ENCODE measurements at regions not wholly inside any gene's neighbourhood (a gene's known extent, or its start where the extent isn't known, plus 50 kb on each side); places are given as distances from the start of the nearest gene placed in this dataset.

GRCh38 chr3:104987859-104988258 lies 378.9 kb upstream of the ALCAM start:
- DNase-seq: no peak

DNA sequence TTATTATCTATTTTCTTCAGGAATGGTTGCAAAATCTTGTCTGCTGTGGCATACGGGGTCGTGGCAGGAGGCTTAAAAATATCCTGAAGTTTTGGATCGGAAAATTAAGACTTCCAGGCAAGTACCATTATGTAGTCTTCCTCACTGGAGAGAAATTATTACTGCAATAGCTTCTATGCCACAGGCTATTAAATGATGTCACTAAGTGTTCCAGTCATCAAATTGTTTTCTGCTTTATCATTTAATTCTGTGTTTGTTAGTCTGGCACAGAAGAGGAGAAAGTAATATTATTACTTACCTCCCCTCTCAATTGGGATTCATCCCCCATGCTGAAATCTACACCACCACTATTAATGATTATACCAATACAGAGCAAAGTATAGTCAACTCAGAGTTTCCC lies 378.2 kb upstream of the ALCAM start:
- no peak for DNase-seq

DNA sequence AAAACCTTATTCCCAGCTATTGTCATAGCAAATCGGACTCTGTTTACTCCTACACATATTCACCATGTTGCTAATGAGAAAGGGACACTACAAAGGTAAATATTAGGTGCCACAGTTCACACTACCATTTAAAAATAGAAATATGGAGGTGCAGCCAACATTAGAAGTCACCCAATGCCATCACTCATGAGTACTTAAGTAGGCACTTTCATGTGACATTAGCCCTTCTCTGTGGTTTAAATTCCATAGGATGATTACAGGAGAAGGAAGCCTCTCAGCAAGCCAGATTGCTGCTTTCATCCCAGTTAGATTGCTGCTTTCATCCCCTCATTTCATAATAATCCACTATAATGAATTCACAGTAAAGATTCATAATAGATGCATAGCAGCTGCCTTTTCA lies 376.8 kb upstream of the ALCAM start:
- no peak for DNase-seq

- no peak for DNase-seq
Measured at GRCh38 chr3:104990758-104991157, 376.0 kb upstream of the ALCAM start.

DNA sequence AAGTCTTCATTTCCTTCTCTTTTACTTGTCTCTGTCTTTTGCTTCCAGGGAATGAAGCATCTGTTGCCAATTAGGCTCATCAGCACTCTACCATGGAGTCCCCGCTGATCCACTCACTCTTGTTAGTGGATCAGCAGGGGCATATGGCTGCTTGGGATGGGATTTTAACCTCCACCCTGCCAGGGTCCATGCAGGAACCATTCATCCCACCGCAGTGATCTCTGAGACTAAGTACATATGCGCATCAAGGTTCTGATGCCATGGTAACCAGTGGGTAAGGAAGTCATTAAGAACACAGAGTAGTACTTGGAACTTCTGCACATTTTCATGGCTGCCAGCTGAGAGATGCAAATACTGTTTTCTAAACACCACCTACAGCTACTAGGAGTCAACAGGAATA lies 374.0 kb upstream of the ALCAM start:
- DNase-seq: no peak

- no peak for DNase-seq
Measured at GRCh38 chr3:105006164-105006563, 360.5 kb upstream of the ALCAM start.

DNA sequence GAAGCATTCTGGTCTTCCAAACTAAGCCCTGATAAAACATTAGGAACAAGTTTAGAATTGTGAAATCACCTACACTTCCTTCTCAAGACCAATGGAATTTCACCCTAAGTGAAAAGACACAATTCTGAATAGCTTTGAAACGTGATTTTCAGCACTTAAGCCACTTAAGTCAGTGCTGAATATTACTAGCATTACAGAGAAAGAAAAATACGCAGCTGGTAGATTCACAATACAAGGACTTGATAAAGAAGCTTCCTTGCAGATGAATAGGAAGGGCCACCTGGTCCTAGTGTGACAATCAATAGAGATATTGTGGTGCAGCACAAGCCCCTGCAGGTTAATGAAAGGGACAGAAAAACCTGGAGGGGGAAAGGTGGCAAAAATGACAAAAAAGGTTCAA lies 353.1 kb upstream of the ALCAM start:
- DNase-seq: no peak

GRCh38 chr3:105014631-105015030 lies 352.1 kb upstream of the ALCAM start:
- no peak for DNase-seq

DNA sequence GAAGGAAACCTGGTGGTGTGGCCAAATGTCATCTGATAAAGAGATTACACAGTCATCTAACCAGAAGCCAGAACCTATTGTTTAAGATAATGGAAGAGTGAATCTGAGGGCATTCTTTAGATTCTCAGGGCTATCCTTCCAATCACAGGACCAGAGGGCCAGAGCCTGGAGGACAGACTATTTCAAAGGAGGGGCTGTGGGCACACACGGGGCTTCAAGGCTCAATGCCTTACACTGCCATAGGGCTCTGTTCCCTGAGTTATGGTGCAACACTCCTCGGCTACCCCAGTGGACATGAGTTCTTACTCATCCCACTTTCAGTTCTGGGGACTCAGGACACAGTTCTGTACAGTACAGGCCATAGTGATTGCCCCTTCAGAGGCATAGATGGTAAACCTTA lies 343.9 kb upstream of the ALCAM start:
- DNase-seq: no peak

GRCh38 chr3:105030211-105030610 lies 336.5 kb upstream of the ALCAM start:
- no peak for DNase-seq

DNA sequence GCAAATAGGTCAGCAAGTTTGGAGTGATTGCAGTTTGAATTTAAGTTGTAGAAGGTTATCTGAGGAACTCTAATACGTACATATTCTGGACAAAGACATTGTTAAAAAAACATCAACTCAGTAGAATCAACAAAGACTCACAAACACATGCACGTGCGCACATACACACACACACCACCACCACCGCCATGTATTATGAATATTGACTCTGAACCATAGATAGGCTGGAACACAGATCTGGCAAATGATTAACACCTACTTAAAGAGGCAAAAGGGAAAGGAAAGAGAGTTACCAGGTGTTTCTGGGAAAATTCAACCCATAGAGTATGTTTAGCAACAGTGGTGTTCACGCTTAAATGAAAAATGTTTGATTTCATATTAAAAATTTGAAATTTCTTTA lies 334.2 kb upstream of the ALCAM start:
- no peak for DNase-seq

DNA sequence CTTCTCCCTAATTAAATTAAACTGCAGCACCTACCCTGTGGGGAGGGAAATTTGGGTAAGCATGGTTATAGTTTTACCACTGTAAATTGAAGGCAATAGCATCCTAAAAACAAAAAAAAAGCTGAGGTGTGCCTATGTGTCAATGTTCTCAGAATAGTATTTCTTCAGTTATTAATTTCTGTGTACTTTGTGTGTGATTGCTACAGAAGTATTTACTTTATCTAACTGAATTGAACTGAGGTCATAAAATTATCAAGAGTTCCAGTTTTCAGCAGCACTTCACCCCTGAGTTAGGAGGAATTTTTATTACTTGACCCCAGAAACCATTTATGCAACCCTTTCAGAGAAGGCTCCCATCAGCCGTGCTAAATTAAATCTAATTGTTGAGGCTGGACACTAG lies 333.6 kb upstream of the ALCAM start:
- no peak for DNase-seq

GRCh38 chr3:105039004-105039403 lies 327.7 kb upstream of the ALCAM start:
- no peak for DNase-seq

- no peak for DNase-seq
Measured at GRCh38 chr3:105040026-105040622, 326.6 kb upstream of the ALCAM start.

DNA sequence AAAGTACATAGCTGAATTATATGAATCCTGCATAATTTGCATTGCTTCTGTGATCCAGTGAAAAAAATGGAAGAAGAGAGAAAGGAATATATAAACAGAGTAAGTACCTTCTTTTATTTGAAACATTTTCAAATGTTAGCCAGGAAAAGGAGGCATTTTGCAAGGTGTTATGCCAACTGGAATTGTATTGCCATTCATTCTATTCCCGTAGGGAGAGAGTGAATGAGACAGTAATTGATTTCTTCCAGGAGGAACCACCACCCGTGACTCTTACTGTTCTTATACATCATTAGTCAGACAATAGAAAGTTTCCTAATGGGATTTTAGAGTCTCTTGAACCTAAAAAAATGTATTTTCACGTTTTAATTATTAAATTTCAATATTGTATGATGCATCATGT lies 324.1 kb upstream of the ALCAM start:
- no peak for DNase-seq

- no peak for DNase-seq
Measured at GRCh38 chr3:105051111-105051510, 315.6 kb upstream of the ALCAM start.

- DNase-seq: no peak
Measured at GRCh38 chr3:105051972-105052371, 314.7 kb upstream of the ALCAM start.

DNA sequence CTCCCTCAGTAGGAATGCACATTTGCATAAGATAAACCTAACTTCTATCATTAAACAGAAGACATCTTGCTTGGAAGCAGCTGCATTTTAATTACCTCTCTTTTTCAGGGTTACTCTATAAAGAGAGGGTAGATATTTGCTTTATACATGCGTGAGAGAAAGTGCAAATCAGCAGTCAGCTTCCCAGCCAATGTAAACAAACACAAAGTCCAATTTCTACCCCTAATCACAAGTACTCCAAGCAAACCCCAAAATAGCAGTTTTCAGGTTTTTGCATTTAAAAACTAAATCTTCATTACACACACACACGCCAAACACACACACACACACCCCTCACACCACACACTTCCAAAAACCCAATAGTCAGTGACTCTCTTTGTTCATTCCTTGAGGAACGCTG lies 303.9 kb upstream of the ALCAM start:
- no peak for DNase-seq

GRCh38 chr3:105065895-105066839 lies 300.5 kb upstream of the ALCAM start:
- DNase-seq: no peak

DNA sequence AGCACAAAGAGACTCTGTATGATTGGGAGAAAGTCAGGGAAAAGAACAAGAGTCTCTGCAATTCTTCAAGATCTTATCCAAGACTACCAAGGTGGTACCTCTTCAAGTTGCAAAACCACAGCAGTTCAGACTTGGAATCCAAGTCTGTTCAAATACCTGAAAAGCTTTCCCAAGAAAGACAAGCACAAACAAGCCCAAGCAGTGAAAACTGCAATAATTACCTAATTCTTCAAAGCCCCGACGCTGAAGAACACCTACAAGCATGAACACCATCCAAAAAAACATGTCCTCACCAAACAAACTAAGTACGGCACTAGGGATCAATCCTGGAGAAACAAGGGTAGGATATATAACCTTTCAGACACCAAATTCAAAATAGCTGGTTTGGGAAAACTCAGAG lies 299.3 kb upstream of the ALCAM start:
- no peak for DNase-seq

- DNase-seq: no peak
Measured at GRCh38 chr3:105077060-105077822, 289.5 kb upstream of the ALCAM start.

DNA sequence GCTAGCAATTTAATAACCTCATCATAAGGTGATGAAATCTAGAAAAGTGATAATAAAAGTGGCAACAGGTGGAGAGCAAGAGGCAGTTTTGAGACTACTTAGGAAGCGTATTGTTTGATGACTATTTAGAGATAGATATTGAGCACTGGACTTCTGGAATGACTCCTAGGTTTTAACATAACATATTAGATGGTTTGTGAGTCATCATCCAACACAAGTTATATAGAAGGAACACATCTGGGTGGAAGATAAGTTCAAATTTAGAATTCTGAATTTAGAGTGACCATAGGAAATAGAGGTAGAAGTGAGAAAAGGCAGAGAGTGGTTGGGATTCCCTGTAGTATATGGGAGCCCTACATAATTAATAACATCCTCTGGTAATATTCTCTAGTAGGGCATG lies 282.8 kb upstream of the ALCAM start:
- no peak for DNase-seq

- no peak for DNase-seq
Measured at GRCh38 chr3:105085506-105085905, 281.2 kb upstream of the ALCAM start.

Measured in activated gamma-delta T cell (primary cell).